GM12878 (cell line): ENCODE measurements at regions not wholly inside any gene's neighbourhood (a gene's known extent, or its start where the extent isn't known, plus 50 kb on each side); places are given as distances from the start of the nearest gene placed in this dataset.

ENCODE experiments used
- ATAC-seq: fragments of 200-7000 bp; cut with Tn5 transposase; 3 replicates; pipeline ENCODE4 v1.9.1; 2020; ENCODE audit warnings: mild to moderate bottlenecking, moderate library complexity
- BruUV-seq: library from RNA; stranded (reverse); fragments of 400-500 nt; replicated peaks from 2 replicates; lab custom pipeline; 2021; lab: Mats Ljungman, UMichigan
- CTCF ChIA-PET: fragments of 300-600 bp; sonication (Branson Sonifier 250); formaldehyde crosslinking; extraction: SDS; loops from one replicate; lab custom pipeline; 2021; ENCODE audit warnings: inconsistent platforms; lab: Yijun Ruan, JAX
- POLR2A ChIA-PET: fragments of 350-600 bp; formaldehyde crosslinking; extraction: SDS; loops from one replicate; lab custom pipeline; 2021; ENCODE audit warnings: inconsistent platforms; lab: Charles Lee
- RAD21 ChIA-PET: fragments of 300-600 bp; sonication (Branson Sonifier 250); formaldehyde crosslinking; loops from one replicate; lab custom pipeline; 2023; ENCODE audit warnings: antibody characterized with exemption; ENCODE audit not compliant: unreplicated experiment; lab: Charles Lee
- SMC1A ChIA-PET: fragments of 300-600 bp; sonication (Branson Sonifier 250); formaldehyde crosslinking; loops from one replicate; lab custom pipeline; 2023; ENCODE audit not compliant: unreplicated experiment, uncharacterized antibody; lab: Charles Lee
- DNase-seq: peaks from one replicate; pipeline ENCODE4 v3.0.0-alpha.2; 2011; ENCODE audit warnings: low read depth, low spot score
- FAIRE-seq: peaks from 3 replicates; lab custom pipeline; 2011; peaks lifted over from hg19 to GRCh38; lab: Jason Lieb, UNC
- H2AFZ ChIP-seq: 2 replicates; pipeline ENCODE4 v1.6.0; 2011; ENCODE audit warnings: low read depth, low read length, control low read depth; ENCODE audit not compliant: control insufficient read depth
- H3K27ac ChIP-seq: 2 replicates; pipeline ENCODE4 v1.5.1; 2011; ENCODE audit warnings: control low read depth; ENCODE audit not compliant: control insufficient read depth, insufficient read depth
- H3K27me3 ChIP-seq, 2 experiments: replicated peaks in 1 of 2; 2 replicates each; pipeline versions ENCODE4 v1.6.0 to v1.6.1; 2011; ENCODE audit warnings: low read length in 1 of 2; ENCODE audit not compliant: control insufficient read depth in 2 of 2, insufficient read depth in 2 of 2
- H3K36me3 ChIP-seq, 2 experiments: 2 replicates each; pipeline ENCODE4 v1.5.1; 2011; ENCODE audit warnings: low read length in 1 of 2; ENCODE audit not compliant: control insufficient read depth in 2 of 2, insufficient read depth in 2 of 2
- H3K4me1 ChIP-seq: 2 replicates; pipeline ENCODE4 v1.6.1; 2011; ENCODE audit warnings: mild to moderate bottlenecking, low read length, moderate library complexity, mixed read lengths; ENCODE audit not compliant: control insufficient read depth, insufficient read depth
- H3K4me2 ChIP-seq: 2 replicates; pipeline ENCODE4 v1.6.0; 2011; ENCODE audit warnings: control low read depth; ENCODE audit not compliant: control insufficient read depth, insufficient read depth
- H3K4me3 ChIP-seq: fragments of 200-600 bp; sonication (generic); 2 replicates; pipeline ENCODE4 v1.5.1; 2016
- H3K79me2 ChIP-seq: 2 replicates; pipeline ENCODE4 v1.6.0; 2011; ENCODE audit warnings: low read length; ENCODE audit not compliant: control insufficient read depth, insufficient read depth
- H3K9ac ChIP-seq: 2 replicates; pipeline ENCODE4 v1.8.0; 2011; ENCODE audit warnings: low read length, control low read depth, mixed read lengths; ENCODE audit not compliant: control insufficient read depth, insufficient read depth
- H3K9me3 ChIP-seq: replicated peaks from 3 replicates; pipeline ENCODE4 v1.5.1; 2011; ENCODE audit warnings: mild to moderate bottlenecking, low read length; ENCODE audit not compliant: control insufficient read depth, insufficient read depth
- H4K20me1 ChIP-seq: 2 replicates; pipeline ENCODE4 v1.6.0; 2011; ENCODE audit not compliant: control insufficient read depth, insufficient read depth
- ASH2L ChIP-seq: fragments of 300-600, 200-600 bp; sonication (generic); IDR thresholded peaks from 2 replicates; pipeline ENCODE4 v1.6.1; 2017; ENCODE audit warnings: low read depth, mild to moderate bottlenecking, borderline replicate concordance
- CBX5 ChIP-seq: sonication (generic); IDR thresholded peaks from 2 replicates; pipeline ENCODE4 v1.6.1; 2016; ENCODE audit warnings: low read depth, moderate library complexity, mild to moderate bottlenecking, inconsistent platforms
- IKZF1 ChIP-seq: fragments of 450-650 bp; conservative IDR thresholded peaks from 2 replicates; pipeline ENCODE4 v1.6.1; 2017; ENCODE audit warnings: antibody characterized with exemption, mild to moderate bottlenecking
- JUNB ChIP-seq: IDR thresholded peaks from 2 replicates; pipeline ENCODE4 v1.6.1; 2016; ENCODE audit warnings: antibody characterized with exemption, mild to moderate bottlenecking
- KAT2A ChIP-seq: conservative IDR thresholded peaks from 2 replicates; pipeline ENCODE4 v1.6.1; 2011; ENCODE audit warnings: low read depth, low read length; ENCODE audit not compliant: control insufficient read depth
- NFYB ChIP-seq: IDR thresholded peaks from 2 replicates; pipeline ENCODE4 v1.6.1; 2011; ENCODE audit warnings: low read depth, mild to moderate bottlenecking, low read length, improper control_type of control experiment, moderate library complexity; ENCODE audit not compliant: insufficient read depth
- POLR2AphosphoS2 ChIP-seq: IDR thresholded peaks from 2 replicates; pipeline ENCODE4 v1.6.1; 2011; ENCODE audit warnings: low read depth, mild to moderate bottlenecking, low read length, improper control_type of control experiment, moderate library complexity
- RAD21 ChIP-seq: IDR thresholded peaks from 2 replicates; pipeline ENCODE4 v1.6.1; 2011; ENCODE audit warnings: mild to moderate bottlenecking, low read depth, low read length, moderate library complexity; ENCODE audit not compliant: insufficient read depth
- RFX5 ChIP-seq: IDR thresholded peaks from 2 replicates; pipeline ENCODE4 v1.6.1; 2011; ENCODE audit warnings: low read depth, low read length, improper control_type of control experiment
- SPI1 ChIP-seq: IDR thresholded peaks from 2 replicates; pipeline ENCODE4 v1.6.1; 2011; ENCODE audit warnings: low read depth, mild to moderate bottlenecking, low read length, moderate library complexity, borderline replicate concordance; ENCODE audit not compliant: insufficient read depth
- STAT1 ChIP-seq: fragments of 450-650 bp; conservative IDR thresholded peaks from 2 replicates; pipeline ENCODE4 v1.6.1; 2014; ENCODE audit warnings: antibody characterized with exemption, mild to moderate bottlenecking
- WRNIP1 ChIP-seq: IDR thresholded peaks from 2 replicates; pipeline ENCODE4 v1.6.1; 2011; ENCODE audit warnings: low read depth, low read length, improper control_type of control experiment, borderline replicate concordance
- ZBED1 ChIP-seq: IDR thresholded peaks from 2 replicates; pipeline ENCODE4 v1.6.1; 2016; ENCODE audit warnings: borderline replicate concordance
- WGBS: methylation state at CpG from one replicate; pipeline ENCODE4 v1.1.6; 2016; ENCODE audit warnings: low lambda C conversion rate; ENCODE audit not compliant: insufficient replicate concordance, insufficient coverage; ENCODE audit errors: missing lambda C conversion rate; 5-methylcytosine and 5-hydroxymethylcytosine counted together
- in situ Hi-C: fragments of 300-500 bp; cut with MboI; formaldehyde crosslinking; loops from 9 replicates; pipeline ENCODE4 v1.14.3; 2018; ENCODE audit warnings: mixed read lengths
- intact Hi-C: fragments of 100-400 bp; cut with micrococcal nuclease; formaldehyde crosslinking; loops from one replicate; pipeline ENCODE4 v1.14.2; 2022; ENCODE audit not compliant: unreplicated experiment
- TF ChIP-seq, protein P1 (sequence below): IDR thresholded peaks from 2 replicates; pipeline ENCODE4 v1.6.1; 2011; ENCODE audit warnings: mild to moderate bottlenecking, low read depth, low read length, moderate library complexity; ENCODE audit not compliant: insufficient replicate concordance
- TF ChIP-seq, protein P2 (sequence below): fragments of 450-650 bp; IDR thresholded peaks from 2 replicates; pipeline ENCODE4 v1.6.1; 2017; ENCODE audit warnings: borderline replicate concordance
- TF ChIP-seq, protein P3 (sequence below): IDR thresholded peaks from 2 replicates; pipeline ENCODE4 v1.6.1; 2011; ENCODE audit warnings: low read depth, low read length, improper control_type of control experiment, borderline replicate concordance
- TF ChIP-seq, protein P4 (sequence below): fragments of 450-650 bp; IDR thresholded peaks from 2 replicates; pipeline ENCODE4 v1.6.1; 2016; ENCODE audit warnings: mild to moderate bottlenecking, moderate library complexity, borderline replicate concordance

DNA sequence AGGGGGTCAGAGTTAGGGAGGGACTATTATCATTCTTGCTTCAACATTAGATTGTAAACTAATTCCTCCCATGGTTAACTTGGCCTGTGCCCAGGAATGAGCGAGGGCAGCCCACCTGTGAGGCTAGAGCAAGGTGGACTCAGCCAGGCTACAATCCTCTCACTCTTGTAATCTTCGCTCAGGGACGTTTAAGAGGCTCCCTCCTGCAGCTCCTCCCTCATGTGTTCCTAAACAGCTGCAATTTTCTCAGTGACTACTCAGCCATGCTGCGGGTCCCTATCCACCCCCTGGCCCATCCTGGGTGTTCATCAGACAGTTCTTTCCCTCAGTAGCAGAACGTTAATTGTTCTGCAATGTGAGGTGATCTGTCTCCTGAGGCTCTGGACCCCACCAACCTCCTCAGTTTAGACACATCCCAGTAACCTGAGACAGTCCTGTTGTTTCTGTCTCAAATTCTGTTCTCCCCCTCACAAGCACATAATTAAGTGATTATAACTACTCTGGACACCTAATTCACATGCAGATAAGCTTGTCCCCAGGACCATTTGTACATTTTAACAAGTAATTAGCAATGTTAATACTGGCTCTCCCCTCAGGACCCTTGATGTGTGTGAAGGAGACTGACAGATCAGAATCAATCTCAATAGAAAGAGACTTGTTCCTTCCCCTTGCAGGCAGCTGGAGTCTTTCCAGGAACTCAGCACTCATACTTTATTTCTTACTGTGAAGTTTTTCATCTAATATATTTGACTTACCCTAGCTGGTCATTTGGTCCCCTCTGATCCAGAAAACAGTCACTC is 337.2 kb upstream of the B3GAT1 start:
- no peak for ATAC-seq
- no peaks in the 10 kb centered on the region; a peak in 1 of 4 replicates for H3K27me3 ChIP-seq
- no peaks in the 10 kb centered on the region for H3K9me3 ChIP-seq
- RAD21 ChIA-PET = no interaction called here
- no peak for FAIRE-seq
- no peak overlapping the region for H3K4me2 ChIP-seq
- BruUV-seq = no TSS peak
- H3K79me2 ChIP-seq = no peaks in the 10 kb centered on the region
- H3K36me3 ChIP-seq = no peaks in the 10 kb centered on the region
- POLR2A ChIA-PET = no interaction called here
- H3K4me1 ChIP-seq = no peaks in the 10 kb centered on the region
- H3K4me3 ChIP-seq = no peak overlapping the region
- SMC1A ChIA-PET = no interaction called here
- intact Hi-C loops = no loop called here
- no peak overlapping the region for H2AFZ ChIP-seq
- in situ Hi-C loops = no loop called here
- no peak overlapping the region for H3K9ac ChIP-seq
- no peak overlapping the region for H3K27ac ChIP-seq
- 0% methylated on average over 5 of the region's 5 CpGs for WGBS
- H4K20me1 ChIP-seq = no peaks in the 10 kb centered on the region
- DNase-seq = no peak
- CTCF ChIA-PET = no interaction called here
- no peak for TF ChIP-seq ZBED1
- TF ChIP-seq ASH2L = no peak
- TF ChIP-seq, protein P1, sequence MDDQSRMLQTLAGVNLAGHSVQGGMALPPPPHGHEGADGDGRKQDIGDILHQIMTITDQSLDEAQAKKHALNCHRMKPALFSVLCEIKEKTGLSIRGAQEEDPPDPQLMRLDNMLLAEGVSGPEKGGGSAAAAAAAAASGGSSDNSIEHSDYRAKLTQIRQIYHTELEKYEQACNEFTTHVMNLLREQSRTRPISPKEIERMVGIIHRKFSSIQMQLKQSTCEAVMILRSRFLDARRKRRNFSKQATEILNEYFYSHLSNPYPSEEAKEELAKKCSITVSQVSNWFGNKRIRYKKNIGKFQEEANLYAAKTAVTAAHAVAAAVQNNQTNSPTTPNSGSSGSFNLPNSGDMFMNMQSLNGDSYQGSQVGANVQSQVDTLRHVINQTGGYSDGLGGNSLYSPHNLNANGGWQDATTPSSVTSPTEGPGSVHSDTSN = no peak
- TF ChIP-seq, protein P2, sequence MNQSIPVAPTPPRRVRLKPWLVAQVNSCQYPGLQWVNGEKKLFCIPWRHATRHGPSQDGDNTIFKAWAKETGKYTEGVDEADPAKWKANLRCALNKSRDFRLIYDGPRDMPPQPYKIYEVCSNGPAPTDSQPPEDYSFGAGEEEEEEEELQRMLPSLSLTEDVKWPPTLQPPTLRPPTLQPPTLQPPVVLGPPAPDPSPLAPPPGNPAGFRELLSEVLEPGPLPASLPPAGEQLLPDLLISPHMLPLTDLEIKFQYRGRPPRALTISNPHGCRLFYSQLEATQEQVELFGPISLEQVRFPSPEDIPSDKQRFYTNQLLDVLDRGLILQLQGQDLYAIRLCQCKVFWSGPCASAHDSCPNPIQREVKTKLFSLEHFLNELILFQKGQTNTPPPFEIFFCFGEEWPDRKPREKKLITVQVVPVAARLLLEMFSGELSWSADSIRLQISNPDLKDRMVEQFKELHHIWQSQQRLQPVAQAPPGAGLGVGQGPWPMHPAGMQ = no peak
- TF ChIP-seq JUNB = no peak
- TF ChIP-seq NFYB = no peak
- TF ChIP-seq STAT1 = no peak
- TF ChIP-seq, protein P3, sequence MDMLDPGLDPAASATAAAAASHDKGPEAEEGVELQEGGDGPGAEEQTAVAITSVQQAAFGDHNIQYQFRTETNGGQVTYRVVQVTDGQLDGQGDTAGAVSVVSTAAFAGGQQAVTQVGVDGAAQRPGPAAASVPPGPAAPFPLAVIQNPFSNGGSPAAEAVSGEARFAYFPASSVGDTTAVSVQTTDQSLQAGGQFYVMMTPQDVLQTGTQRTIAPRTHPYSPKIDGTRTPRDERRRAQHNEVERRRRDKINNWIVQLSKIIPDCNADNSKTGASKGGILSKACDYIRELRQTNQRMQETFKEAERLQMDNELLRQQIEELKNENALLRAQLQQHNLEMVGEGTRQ = no peak
- no peak for TF ChIP-seq SPI1
- no peak for TF ChIP-seq WRNIP1
- no peak for TF ChIP-seq KAT2A
- TF ChIP-seq CBX5 = no peak
- no peak for TF ChIP-seq RAD21
- TF ChIP-seq IKZF1 = no peak
- TF ChIP-seq POLR2AphosphoS2 = no peak
- TF ChIP-seq, protein P4, sequence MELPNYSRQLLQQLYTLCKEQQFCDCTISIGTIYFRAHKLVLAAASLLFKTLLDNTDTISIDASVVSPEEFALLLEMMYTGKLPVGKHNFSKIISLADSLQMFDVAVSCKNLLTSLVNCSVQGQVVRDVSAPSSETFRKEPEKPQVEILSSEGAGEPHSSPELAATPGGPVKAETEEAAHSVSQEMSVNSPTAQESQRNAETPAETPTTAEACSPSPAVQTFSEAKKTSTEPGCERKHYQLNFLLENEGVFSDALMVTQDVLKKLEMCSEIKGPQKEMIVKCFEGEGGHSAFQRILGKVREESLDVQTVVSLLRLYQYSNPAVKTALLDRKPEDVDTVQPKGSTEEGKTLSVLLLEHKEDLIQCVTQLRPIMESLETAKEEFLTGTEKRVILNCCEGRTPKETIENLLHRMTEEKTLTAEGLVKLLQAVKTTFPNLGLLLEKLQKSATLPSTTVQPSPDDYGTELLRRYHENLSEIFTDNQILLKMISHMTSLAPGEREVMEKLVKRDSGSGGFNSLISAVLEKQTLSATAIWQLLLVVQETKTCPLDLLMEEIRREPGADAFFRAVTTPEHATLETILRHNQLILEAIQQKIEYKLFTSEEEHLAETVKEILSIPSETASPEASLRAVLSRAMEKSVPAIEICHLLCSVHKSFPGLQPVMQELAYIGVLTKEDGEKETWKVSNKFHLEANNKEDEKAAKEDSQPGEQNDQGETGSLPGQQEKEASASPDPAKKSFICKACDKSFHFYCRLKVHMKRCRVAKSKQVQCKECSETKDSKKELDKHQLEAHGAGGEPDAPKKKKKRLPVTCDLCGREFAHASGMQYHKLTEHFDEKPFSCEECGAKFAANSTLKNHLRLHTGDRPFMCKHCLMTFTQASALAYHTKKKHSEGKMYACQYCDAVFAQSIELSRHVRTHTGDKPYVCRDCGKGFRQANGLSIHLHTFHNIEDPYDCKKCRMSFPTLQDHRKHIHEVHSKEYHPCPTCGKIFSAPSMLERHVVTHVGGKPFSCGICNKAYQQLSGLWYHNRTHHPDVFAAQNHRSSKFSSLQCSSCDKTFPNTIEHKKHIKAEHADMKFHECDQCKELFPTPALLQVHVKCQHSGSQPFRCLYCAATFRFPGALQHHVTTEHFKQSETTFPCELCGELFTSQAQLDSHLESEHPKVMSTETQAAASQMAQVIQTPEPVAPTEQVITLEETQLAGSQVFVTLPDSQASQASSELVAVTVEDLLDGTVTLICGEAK = no peak
- no peak for TF ChIP-seq RFX5
